Breast epithelium (tissue), 4 donors: ENCODE measurements at regions not wholly inside any gene's neighbourhood (a gene's known extent, or its start where the extent isn't known, plus 50 kb on each side); places are given as distances from the start of the nearest gene placed in this dataset.

Source experiments
- DNase-seq, 2 donors: peaks; one replicate each; pipeline ENCODE4 v3.0.0-alpha.2; 2019; ENCODE audit warnings: low spot score in 2 of 2
- H3K27ac ChIP-seq, 2 donors: fragments of 200-600 bp; sonication (generic) in 1 of 2; one replicate each; pipeline ENCODE4 v1.5.1; 2016 to 2019; ENCODE audit warnings: mild to moderate bottlenecking in 1 of 2
- H3K27me3 ChIP-seq, 2 donors: fragments of 200-600 bp; sonication (generic) in 1 of 2; one replicate each; pipeline versions ENCODE4 v1.5.1 to v1.6.0; 2017 to 2019; ENCODE audit warnings: control low read depth in 1 of 2, mild to moderate bottlenecking in 1 of 2
- H3K36me3 ChIP-seq: fragments of 200-600 bp; one replicate; pipeline ENCODE4 v1.5.1; 2019
- H3K4me1 ChIP-seq, 2 donors: fragments of 200-600 bp; sonication (generic); one replicate each; pipeline ENCODE4 v1.5.1; 2016 to 2019; ENCODE audit warnings: control low read depth in 1 of 2
- H3K4me3 ChIP-seq, 3 donors: fragments of 200-600 bp; sonication (generic); 1 replicate in 2 of 3; 2 replicates in 1 of 3; pipeline ENCODE4 v1.5.1; 2016 to 2019; ENCODE audit warnings: mild to moderate bottlenecking in 3 of 3, moderate library complexity in 2 of 3
- H3K9me3 ChIP-seq, 2 donors: fragments of 200-600 bp; sonication (generic) in 1 of 2; one replicate each; pipeline ENCODE4 v1.5.1; 2016 to 2019; ENCODE audit warnings: control low read depth in 1 of 2
- POLR2A ChIP-seq: fragments of 450-650 bp; IDR thresholded peaks from one replicate; pipeline ENCODE4 v1.6.1; 2016; ENCODE audit warnings: antibody characterized with exemption, mild to moderate bottlenecking, moderate library complexity
- POLR2AphosphoS5 ChIP-seq, 3 donors: sonication (generic); formaldehyde crosslinking; IDR thresholded peaks; one replicate each; pipeline ENCODE4 v1.6.1; 2017; ENCODE audit warnings: antibody characterized with exemption in 3 of 3
- intact Hi-C: fragments of 100-400 bp; cut with DNase I; formaldehyde crosslinking; loops from one replicate; pipeline ENCODE4 v1.15.1; 2023; ENCODE audit warnings: low total_unique reads
- TF ChIP-seq, protein P1 (sequence below), 3 donors: fragments of 450-650 bp; IDR thresholded peaks; one replicate each; pipeline ENCODE4 v1.5.1; 2016 to 2017; ENCODE audit warnings: antibody characterized with exemption in 3 of 3, mild to moderate bottlenecking in 3 of 3, moderate library complexity in 3 of 3

DNA sequence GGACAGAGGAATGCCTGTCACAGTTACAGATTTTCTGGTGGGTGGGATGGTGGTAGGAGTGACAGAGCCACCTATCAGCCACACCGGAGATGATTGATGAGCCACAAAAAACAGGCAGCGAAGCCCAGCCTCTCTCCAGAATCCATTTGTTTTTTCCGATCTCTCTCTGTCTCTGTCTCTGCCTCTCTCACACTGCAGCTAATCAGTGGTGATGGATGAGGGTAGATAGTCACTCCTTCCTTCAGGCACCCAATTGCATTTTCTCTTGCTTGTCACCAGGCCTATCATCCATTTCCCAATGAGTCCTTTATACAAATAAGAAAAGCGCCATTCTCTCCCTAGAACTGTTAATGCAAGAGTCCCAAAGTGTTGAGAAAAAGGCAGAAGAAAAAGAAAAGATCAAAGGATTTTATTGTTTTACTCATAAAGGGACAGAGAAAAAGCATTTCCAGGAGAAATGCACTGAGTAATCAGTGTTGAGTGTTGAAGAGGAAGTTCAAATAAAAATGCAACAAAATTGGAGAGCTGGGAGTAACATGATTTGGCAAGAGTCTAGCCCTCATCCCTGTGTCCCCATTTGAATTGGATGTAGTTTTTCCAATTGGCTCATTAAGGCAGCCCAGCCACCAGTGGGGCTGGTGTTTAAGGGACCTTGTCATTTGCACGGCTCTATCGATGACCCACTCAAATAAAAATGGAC lies 1089.3 kb downstream of the TUSC7 start:
- H3K27ac ChIP-seq, result no peak overlapping the region
- no peaks in the 10 kb centered on the region for H3K27me3 ChIP-seq
- TF ChIP-seq POLR2A (no peak), POLR2AphosphoS5 (IDR thresholded peaks at IDR 0.05) (no peak)
- TF ChIP-seq, protein P1, sequence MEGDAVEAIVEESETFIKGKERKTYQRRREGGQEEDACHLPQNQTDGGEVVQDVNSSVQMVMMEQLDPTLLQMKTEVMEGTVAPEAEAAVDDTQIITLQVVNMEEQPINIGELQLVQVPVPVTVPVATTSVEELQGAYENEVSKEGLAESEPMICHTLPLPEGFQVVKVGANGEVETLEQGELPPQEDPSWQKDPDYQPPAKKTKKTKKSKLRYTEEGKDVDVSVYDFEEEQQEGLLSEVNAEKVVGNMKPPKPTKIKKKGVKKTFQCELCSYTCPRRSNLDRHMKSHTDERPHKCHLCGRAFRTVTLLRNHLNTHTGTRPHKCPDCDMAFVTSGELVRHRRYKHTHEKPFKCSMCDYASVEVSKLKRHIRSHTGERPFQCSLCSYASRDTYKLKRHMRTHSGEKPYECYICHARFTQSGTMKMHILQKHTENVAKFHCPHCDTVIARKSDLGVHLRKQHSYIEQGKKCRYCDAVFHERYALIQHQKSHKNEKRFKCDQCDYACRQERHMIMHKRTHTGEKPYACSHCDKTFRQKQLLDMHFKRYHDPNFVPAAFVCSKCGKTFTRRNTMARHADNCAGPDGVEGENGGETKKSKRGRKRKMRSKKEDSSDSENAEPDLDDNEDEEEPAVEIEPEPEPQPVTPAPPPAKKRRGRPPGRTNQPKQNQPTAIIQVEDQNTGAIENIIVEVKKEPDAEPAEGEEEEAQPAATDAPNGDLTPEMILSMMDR (IDR thresholded peaks at IDR 0.05), result no peak
- intact Hi-C loops, result no loop called here
- H3K9me3 ChIP-seq, result no peaks in the 10 kb centered on the region
- DNase-seq, result no peak
- no peak overlapping the region for H3K4me3 ChIP-seq
- no peaks in the 10 kb centered on the region for H3K36me3 ChIP-seq
- no peaks in the 10 kb centered on the region for H3K4me1 ChIP-seq

DNA sequence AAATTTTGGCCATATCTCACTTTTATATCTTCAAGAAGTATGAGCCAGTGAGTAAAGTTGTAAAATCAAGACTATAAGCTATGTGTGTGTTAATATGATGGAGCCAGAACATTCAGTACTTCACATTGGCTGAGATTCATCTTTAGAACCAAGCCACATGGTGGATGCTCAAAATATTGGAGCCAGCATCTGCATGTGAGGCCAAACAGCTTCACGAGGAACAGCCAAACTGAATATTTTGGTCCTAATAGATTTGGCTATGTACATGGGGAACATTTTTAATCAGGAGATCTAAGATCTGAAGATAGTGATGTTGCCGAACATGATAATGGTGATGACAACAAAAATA lies 1089.8 kb downstream of the TUSC7 start:
- intact Hi-C loops, result no loop called here
- H3K4me1 ChIP-seq, result no peaks in the 10 kb centered on the region
- H3K9me3 ChIP-seq, result no peaks in the 10 kb centered on the region
- no peak overlapping the region for H3K4me3 ChIP-seq
- H3K27me3 ChIP-seq, result no peaks in the 10 kb centered on the region
- H3K36me3 ChIP-seq, result no peaks in the 10 kb centered on the region
- TF ChIP-seq POLR2A, result no peak
- no peak for DNase-seq
- no peak overlapping the region for H3K27ac ChIP-seq

DNA sequence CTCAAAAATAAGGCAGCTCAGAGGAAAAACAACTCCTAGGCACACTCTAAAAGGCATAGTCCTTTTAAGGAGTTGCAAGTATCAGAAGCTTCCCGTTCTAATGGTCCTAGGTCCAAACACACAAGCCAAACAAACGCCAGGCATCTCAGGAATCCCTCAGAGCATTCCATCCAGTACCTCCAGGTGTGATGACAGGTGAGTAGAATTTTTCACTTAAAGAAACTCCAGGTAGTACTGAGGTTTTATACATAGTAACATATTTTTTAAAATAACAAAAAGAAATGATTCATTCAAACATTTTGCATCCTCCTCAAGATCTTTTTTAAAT lies 1092.3 kb downstream of the TUSC7 start:
- TF ChIP-seq, protein P1 (IDR thresholded peaks at IDR 0.05), result no peak
- TF ChIP-seq POLR2AphosphoS5 (IDR thresholded peaks at IDR 0.05) (no peak), POLR2A (no peak)
- no peak overlapping the region for H3K27ac ChIP-seq
- intact Hi-C loops, result no loop called here
- no peaks in the 10 kb centered on the region for H3K27me3 ChIP-seq
- H3K36me3 ChIP-seq, result no peaks in the 10 kb centered on the region
- no peaks in the 10 kb centered on the region for H3K9me3 ChIP-seq
- no peaks in the 10 kb centered on the region for H3K4me1 ChIP-seq
- H3K4me3 ChIP-seq, result no peak overlapping the region
- DNase-seq, result no peak

DNA sequence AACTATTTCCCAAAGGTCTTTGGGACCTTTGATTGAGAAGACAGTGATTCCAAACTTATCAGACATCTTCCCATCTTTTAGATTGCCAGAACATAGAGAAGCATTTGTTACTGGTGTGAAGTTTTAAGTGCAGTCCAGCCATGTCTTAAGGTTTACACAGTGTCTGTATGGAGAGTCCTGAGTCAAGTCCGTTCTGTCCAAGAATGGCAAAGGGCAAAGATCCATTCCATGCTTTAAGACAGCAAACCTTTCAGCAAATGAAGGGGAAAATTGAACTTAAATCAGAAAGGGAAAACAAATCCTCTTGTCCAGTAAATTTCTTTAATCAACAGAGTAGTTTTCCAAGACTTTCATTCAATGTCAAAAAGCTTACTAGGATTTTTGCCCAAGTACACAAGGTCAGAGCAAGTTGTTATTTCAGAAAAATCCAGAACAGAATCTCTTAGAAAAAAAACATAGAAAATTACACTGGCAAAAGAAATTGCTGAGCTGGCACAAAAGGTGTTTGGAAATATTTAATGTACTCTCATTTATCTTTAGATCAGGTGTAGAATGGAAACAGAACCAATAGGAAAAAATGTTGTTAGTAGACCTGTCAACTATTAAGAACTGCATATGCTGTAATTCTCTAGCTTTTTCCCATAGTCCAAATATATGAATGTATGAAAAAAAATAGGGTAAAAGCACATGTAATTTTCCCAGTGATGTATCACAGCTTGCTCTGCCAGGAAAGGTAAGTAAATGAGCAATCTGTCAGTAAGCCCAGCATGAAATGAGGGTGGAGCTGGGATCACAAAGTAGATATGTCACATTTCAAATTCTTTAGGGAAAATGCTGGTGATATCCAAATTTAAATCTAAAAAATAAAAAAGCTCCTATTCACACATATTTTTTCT lies 1099.9 kb downstream of the TUSC7 start:
- Histone ChIP-seq H3K4me1 (no peaks in the 10 kb centered on the region), H3K4me3 (no peak overlapping the region), H3K9me3 (no peaks in the 10 kb centered on the region), H3K27ac (no peak overlapping the region), H3K27me3 (no peaks in the 10 kb centered on the region), H3K36me3 (no peaks in the 10 kb centered on the region)
- TF ChIP-seq, protein P1 (IDR thresholded peaks at IDR 0.05), result no peak
- TF ChIP-seq POLR2AphosphoS5 (IDR thresholded peaks at IDR 0.05) (no peak), POLR2A (no peak)
- no peak for DNase-seq
- intact Hi-C loops, result no loop called here

DNA sequence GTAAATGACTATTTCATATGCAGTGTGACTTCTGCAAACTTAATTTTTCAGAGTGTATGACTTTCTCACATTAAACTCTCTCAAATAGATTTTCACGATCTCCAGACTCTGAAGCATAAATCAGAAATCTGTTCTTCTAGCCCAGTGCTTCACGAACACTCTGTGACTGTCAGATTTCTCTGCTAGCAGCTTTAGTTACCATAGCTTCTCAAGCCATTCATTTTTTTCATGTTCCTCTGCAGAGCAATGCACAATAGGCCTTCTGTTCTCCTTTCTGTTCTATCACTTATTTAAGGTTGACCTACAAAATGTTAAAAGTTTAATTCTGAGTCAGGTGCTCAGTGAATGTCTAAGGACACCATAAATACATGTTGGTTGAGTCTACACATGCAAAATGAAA lies 1102.2 kb downstream of the TUSC7 start:
- Histone ChIP-seq H3K4me3 (no peak overlapping the region), H3K4me1 (no peaks in the 10 kb centered on the region), H3K27me3 (no peaks in the 10 kb centered on the region), H3K9me3 (no peaks in the 10 kb centered on the region), H3K27ac (no peak overlapping the region), H3K36me3 (no peaks in the 10 kb centered on the region)
- DNase-seq, result no peak
- no peak for TF ChIP-seq POLR2A
- TF ChIP-seq POLR2AphosphoS5 (IDR thresholded peaks at IDR 0.05), result no peak
- TF ChIP-seq, protein P1 (IDR thresholded peaks at IDR 0.05), result no peak
- intact Hi-C loops, result no loop called here
